ENCODE measurements at regions not wholly inside any gene's neighbourhood (a gene's known extent, or its start where the extent isn't known, plus 50 kb on each side); places are given as distances from the start of the nearest gene placed in this dataset.
"Not testable (repeated sequence)": the region's sequence is repeated elsewhere in the genome, so short reads cannot be mapped to it uniquely, and the experiment has no call there.

DNA sequence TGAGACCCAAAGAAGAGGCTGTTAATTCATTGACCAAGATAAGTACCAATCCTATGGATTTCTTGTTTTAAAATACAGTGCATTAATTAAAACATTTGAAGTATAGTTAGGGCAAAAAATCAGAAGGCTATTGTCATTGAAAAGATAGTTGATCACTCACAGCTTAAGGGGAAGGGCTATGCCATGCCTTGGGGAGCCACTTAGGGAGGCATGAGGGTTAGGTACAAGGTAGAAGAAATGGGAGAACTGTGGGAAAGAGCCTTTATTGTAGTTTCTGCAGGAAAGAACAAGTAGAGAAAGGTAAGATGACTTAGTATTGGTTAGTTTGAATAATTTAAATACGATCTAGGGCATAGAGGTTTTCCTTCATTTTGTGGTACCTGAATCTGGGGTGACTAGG, 1285.5 kb upstream of the TMEFF2 start:
- DNase-seq (ENCODE audit: low read depth in 2 of 3, low spot score in 2 of 3), result no peak

- DNase-seq (ENCODE audit: low read depth in 2 of 3, low spot score in 2 of 3), result peak in 2 of 3 donors; percentile 15 to 32
Measured at GRCh38 chr2:193476171-193476800, 1281.6 kb upstream of the TMEFF2 start.

DNA sequence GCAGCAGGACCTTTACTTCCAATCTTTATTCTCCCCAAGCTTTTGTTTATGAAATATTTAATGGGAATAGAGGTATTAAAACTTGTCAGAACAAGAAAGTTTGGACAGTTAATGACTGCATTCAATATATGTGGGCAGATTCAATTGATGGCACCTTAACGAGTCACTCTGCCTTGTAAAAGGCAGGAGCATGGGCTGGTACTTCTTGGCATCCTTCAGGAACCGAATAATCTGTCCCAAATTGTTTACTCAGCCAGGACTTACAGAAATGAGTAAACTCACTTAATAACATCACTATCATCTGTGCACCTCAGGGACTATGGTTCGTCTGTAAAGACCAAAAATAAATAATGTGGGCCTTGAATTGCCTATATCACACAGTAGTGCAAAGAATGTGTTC, 1280.3 kb upstream of the TMEFF2 start:
- no peak for DNase-seq (ENCODE audit: low read depth in 2 of 3, low spot score in 2 of 3)

DNA sequence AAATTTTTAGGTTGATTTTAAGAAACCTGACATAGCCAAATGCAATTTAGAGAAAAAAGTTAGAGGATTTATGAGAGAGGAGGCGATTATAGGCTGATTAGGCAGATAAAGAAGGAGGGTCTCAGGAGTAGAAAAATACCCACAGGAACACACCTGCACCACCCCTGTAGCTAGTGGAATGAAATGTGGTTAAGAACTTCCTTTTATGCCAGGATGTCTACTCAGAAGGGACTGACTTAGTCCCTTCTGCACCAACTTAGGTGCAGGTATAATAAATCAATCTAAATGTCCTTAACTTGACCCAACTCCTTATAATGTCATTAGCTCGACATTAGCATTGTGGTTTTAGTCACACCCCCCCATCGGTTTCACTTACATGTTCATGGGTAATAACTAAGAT, 1274.5 kb upstream of the TMEFF2 start:
- DNase-seq (ENCODE audit: low read depth in 2 of 3, low spot score in 2 of 3), result peak in 1 of 3 donors; percentile 3

DNA sequence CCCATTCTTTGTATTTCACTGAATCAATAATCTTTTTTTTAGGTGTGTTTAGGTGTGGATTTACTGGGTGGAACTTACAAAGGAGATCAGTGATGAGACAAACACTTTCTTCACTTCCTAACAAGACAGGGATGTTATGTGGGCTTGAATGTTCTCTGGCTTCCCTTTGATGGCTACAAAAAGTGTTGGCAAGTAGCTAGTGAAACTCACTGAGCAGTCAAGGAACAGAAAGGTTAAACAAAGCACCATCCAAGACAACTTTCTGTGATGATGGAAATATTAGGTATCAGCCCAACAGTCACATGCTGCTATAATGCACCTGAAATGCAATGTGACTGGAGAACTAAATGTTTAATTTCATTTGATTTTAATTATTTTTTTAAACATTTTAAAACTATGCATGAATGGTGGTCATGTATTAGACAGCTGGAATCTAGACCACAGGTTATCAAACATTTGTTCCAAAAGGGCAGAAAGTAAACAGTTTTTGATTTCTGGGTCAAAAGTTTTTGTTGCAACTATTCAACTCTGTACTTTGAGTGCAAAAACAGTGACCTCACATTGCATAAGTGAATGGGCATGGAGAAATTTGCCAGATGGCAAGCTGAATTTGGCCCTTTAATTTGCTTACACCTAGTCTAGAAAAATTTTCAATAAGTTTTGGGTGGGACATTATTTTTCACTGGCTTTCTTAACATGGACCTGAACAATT, 1272.7 kb upstream of the TMEFF2 start:
- no peak for DNase-seq (ENCODE audit: low read depth in 2 of 3, low spot score in 2 of 3)

DNA sequence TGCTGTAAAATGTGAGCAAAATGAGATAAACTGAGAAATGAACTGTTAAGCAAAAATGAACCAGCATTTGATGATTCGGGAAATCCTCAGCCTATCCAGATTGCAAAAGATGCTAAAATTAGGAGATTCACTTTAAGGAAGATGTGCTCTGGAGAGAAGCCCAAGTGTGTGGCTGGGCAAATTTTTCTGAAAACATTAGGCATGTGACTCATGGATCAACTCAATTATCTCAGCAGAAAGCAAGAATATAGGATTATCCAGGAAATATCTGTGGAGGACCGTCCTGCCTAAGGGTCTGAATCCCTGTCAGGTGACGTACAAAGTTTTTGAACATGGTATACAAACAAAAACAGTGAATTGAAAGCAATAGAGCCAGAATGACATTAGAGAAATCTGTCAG, 1268.3 kb upstream of the TMEFF2 start:
- DNase-seq (ENCODE audit: low read depth in 2 of 3, low spot score in 2 of 3), result no peak

- DNase-seq (ENCODE audit: low read depth in 2 of 3, low spot score in 2 of 3), result no peak
Measured at GRCh38 chr2:193462411-193462810, 1267.7 kb upstream of the TMEFF2 start.

- no peak for DNase-seq (ENCODE audit: low read depth in 2 of 3, low spot score in 2 of 3)
Measured at GRCh38 chr2:193461431-193461934, 1266.8 kb upstream of the TMEFF2 start.

DNA sequence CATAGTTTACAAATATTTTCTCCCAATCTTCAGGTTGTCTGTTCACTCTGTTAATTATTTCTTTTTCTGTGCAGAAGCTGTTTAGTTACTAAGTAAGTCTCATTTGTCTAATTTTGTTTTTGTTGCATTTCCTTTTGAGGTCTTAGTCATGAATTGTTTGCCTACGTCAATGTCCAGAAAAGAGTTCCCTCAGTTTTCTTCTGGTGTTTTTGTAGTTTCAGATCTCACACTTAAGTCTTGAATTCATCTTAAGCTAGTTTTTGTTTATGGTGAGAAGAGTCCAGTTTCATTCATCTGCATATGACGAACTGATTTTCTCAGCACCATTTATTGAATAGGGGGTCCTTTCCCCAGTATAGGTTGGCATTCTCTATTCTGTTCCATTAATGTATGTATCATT, 1252.2 kb upstream of the TMEFF2 start:
- DNase-seq (ENCODE audit: low read depth in 2 of 3, low spot score in 2 of 3), result no peak

DNA sequence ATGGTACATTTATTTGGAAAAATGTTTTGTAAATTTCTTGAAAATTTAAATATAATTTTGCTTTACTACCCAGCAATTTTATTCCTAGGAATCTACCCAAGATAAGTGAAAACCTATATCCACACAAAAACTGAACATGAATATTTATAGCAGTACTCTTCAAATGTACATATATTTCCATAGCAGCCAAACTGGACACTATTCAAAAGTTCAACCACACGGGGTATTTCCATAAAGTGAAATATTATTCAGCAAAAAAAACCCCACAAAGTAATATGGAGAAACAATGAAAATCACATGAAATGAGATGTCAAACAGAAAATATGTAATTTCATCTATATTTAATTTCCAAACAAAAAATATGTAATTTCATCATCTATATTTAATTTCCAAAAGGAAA, 1247.6 kb upstream of the TMEFF2 start:
- no peak for DNase-seq (ENCODE audit: low read depth in 2 of 3, low spot score in 2 of 3)

- no peak for DNase-seq (ENCODE audit: low read depth in 2 of 3, low spot score in 2 of 3)
Measured at GRCh38 chr2:193428336-193428818, 1233.6 kb upstream of the TMEFF2 start.

DNA sequence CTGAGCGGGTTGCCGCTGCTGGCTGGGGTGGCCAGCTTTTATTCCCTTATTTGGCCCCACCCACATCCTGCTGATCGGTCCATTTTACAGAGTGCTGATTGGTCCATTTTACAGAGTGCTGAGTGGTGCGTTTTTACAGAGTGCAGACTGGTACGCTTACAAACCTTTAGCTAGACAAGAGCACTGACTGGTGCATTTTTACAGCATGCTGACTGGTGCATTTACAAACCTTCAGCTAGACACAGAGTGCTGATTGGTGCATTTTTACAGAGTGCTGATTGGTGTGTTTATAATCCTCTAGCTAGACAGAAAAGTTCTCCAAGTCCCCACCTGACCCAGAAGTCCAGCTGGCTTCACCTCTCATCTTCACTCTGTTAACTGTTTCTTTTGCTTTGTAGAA, 1217.6 kb upstream of the TMEFF2 start:
- not testable (repeated sequence) for DNase-seq (ENCODE audit: low read depth in 2 of 3, low spot score in 2 of 3)

GRCh38 chr2:193409951-193410350, 1215.2 kb upstream of the TMEFF2 start:
- no peak for DNase-seq (ENCODE audit: low read depth in 2 of 3, low spot score in 2 of 3)

GRCh38 chr2:193382583-193382982, 1187.8 kb upstream of the TMEFF2 start:
- no peak for DNase-seq (ENCODE audit: low read depth in 2 of 3, low spot score in 2 of 3)

- no peak for DNase-seq (ENCODE audit: low read depth in 2 of 3, low spot score in 2 of 3)
Measured at GRCh38 chr2:193377789-193378188, 1183.1 kb upstream of the TMEFF2 start.

DNA sequence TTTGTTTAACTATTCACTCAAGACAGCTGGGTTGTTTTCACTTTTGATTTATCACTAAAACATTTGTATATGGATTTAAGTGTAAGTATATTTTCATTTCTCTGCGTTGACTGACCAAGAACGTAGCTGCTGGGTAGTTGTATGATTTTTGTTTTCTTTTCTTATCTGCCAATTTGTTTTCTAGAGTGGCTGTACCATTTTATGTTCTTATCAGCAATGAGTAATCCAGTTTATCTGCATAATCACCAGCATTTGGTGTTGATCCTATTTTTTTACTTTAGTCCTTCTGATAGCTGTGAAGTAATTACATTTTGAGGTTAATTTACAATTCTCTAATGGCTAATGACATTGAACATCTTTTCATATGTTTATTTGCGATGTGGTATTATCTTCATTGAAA, 1178.4 kb upstream of the TMEFF2 start:
- no peak for DNase-seq (ENCODE audit: low read depth in 2 of 3, low spot score in 2 of 3)

- DNase-seq (ENCODE audit: low read depth in 2 of 3, low spot score in 2 of 3), result no peak
Measured at GRCh38 chr2:193371200-193371599, 1176.5 kb upstream of the TMEFF2 start.

DNA sequence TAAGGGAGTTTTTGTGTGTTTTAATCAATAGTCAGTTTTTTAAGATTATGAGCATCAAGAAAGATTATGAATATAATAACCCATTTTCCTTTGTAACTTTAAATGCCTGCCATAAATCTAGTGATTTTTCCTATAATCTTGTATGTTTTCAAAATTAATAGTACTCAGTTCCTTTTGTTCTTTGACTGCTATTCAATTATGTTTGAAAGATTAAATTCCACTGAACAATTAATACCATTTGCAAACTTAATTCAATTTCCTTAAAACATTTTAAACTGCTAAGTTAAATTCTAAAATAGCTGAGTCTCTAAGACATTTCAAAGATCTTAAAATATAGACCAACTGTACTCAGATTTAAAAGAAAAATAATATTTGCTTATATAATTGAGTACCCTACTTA, 1173.9 kb upstream of the TMEFF2 start:
- no peak for DNase-seq (ENCODE audit: low read depth in 2 of 3, low spot score in 2 of 3)

DNA sequence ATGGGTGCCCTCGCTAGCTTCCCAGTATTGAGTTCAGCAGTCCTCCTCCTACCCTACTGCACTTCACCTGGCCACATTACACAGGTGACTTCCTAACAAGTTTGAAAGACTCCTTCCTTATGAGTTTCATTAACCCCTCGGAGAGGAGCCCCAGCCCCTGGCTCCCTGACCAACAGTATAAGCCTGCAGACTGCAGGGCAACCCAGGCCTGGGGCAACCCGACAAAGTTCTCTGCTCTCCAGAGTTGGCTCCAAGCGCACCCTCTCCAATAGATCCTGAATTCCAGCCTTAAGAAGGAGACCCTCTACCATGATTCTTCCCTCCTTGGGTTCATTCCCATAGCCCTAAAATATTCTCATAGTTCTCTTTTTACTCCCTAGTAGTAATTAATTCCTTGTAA, 1162.8 kb upstream of the TMEFF2 start:
- no peak for DNase-seq (ENCODE audit: low read depth in 2 of 3, low spot score in 2 of 3)

GRCh38 chr2:193352665-193353242, 1158.0 kb upstream of the TMEFF2 start:
- DNase-seq (ENCODE audit: low read depth in 2 of 3, low spot score in 2 of 3), result not testable (repeated sequence)

- no peak for DNase-seq (ENCODE audit: low read depth in 2 of 3, low spot score in 2 of 3)
Measured at GRCh38 chr2:193350509-193350908, 1155.8 kb upstream of the TMEFF2 start.

- no peak for DNase-seq (ENCODE audit: low read depth in 2 of 3, low spot score in 2 of 3)
Measured at GRCh38 chr2:193349642-193350041, 1154.9 kb upstream of the TMEFF2 start.
